ENCODE measurements at regions not wholly inside any gene's neighbourhood (a gene's known extent, or its start where the extent isn't known, plus 50 kb on each side); places are given as distances from the start of the nearest gene placed in this dataset.

GRCh38 chr18:11454040-11454439, 155.4 kb upstream of the SLC35G4 start:
- no peaks in the 10 kb centered on the region for H3K4me1 ChIP-seq (replicated peaks in 1 of 2; ENCODE audit: control insufficient read depth in 2 of 2, insufficient read depth in 2 of 2, low read length in 2 of 2)
- H4K20me1 ChIP-seq (replicated peaks; ENCODE audit: control insufficient read depth, insufficient read depth, low read length) = no peaks in the 10 kb centered on the region
- intact Hi-C loops (cut with micrococcal nuclease) = no loop called here
- FAIRE-seq = no peak
- ATAC-seq = no peak
- ChIA-PET POLR2A (interaction anchor here (0.7 kb wide), 1 partner anchor 1704 kb away, joined by 3 read pairs; no protein-coding TSS in a partner anchor), CTCF (ENCODE audit: low intra/inter-chr PET ratio) (no interaction called here)
- WGBS (ENCODE audit: insufficient coverage, low coverage, missing lambda C conversion rate) = 3% methylated on average over 5 of the region's 5 CpGs
- no peaks in the 10 kb centered on the region for H3K9me1 ChIP-seq (ENCODE audit: control insufficient read depth, insufficient read depth, low read length)
- in situ Hi-C loops (cut with MboI) = no loop called here
- no peak overlapping the region for H3K4me3 ChIP-seq
- H3K27ac ChIP-seq (ENCODE audit: extremely low read depth, low read depth, low read length) = no peak overlapping the region
- H3K9me3 ChIP-seq (replicated peaks; ENCODE audit: control insufficient read depth, insufficient read depth, low read depth, low read length) = no peaks in the 10 kb centered on the region
- H3K4me2 ChIP-seq (ENCODE audit: insufficient read depth, low read length) = no peak overlapping the region
- H3K36me3 ChIP-seq (ENCODE audit: control insufficient read depth, insufficient read depth, low read length) = no peaks in the 10 kb centered on the region
- no peaks in the 10 kb centered on the region for H3K79me2 ChIP-seq (ENCODE audit: control insufficient read depth, insufficient read depth, low read length)
- no peak overlapping the region for H3K9ac ChIP-seq (ENCODE audit: insufficient read depth in 1 of 2, low read depth in 2 of 2, low read length in 2 of 2)
- BruUV-seq (replicated peaks) = no TSS peak
- no peak overlapping the region for H2AFZ ChIP-seq (ENCODE audit: low read depth, low read length)
- H3K27me3 ChIP-seq (ENCODE audit: control insufficient read depth in 2 of 2, insufficient read depth in 2 of 2, low read length in 2 of 2) = no peaks in the 10 kb centered on the region
- DNase-seq (ENCODE audit: extremely low read depth in 1 of 4, low spot score in 3 of 4) = no peak
- TF ChIP-seq U2AF2 (optimal IDR thresholded peaks at IDR 0.05; ENCODE audit: low read depth, low read length) = no peak
- TF ChIP-seq, protein P1, sequence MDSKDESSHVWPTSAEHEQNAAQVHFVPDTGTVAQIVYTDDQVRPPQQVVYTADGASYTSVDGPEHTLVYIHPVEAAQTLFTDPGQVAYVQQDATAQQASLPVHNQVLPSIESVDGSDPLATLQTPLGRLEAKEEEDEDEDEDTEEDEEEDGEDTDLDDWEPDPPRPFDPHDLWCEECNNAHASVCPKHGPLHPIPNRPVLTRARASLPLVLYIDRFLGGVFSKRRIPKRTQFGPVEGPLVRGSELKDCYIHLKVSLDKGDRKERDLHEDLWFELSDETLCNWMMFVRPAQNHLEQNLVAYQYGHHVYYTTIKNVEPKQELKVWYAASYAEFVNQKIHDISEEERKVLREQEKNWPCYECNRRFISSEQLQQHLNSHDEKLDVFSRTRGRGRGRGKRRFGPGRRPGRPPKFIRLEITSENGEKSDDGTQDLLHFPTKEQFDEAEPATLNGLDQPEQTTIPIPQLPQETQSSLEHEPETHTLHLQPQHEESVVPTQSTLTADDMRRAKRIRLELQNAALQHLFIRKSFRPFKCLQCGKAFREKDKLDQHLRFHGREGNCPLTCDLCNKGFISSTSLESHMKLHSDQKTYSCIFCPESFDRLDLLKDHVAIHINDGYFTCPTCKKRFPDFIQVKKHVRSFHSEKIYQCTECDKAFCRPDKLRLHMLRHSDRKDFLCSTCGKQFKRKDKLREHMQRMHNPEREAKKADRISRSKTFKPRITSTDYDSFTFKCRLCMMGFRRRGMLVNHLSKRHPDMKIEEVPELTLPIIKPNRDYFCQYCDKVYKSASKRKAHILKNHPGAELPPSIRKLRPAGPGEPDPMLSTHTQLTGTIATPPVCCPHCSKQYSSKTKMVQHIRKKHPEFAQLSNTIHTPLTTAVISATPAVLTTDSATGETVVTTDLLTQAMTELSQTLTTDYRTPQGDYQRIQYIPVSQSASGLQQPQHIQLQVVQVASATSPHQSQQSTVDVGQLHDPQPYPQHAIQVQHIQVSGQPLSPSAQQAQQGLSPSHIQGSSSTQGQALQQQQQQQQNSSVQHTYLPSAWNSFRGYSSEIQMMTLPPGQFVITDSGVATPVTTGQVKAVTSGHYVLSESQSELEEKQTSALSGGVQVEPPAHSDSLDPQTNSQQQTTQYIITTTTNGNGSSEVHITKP (IDR thresholded peaks at IDR 0.05; ENCODE audit: partially characterized antibody) = no peak
- no peak for TF ChIP-seq RBM34 (IDR thresholded peaks at IDR 0.05; ENCODE audit: borderline replicate concordance, insufficient read depth, low read length)
- TF ChIP-seq, protein P2, sequence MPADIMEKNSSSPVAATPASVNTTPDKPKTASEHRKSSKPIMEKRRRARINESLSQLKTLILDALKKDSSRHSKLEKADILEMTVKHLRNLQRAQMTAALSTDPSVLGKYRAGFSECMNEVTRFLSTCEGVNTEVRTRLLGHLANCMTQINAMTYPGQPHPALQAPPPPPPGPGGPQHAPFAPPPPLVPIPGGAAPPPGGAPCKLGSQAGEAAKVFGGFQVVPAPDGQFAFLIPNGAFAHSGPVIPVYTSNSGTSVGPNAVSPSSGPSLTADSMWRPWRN (IDR thresholded peaks at IDR 0.05; ENCODE audit: low read depth) = no peak
- TF ChIP-seq SMARCA4 (IDR thresholded peaks at IDR 0.05) = no peak
- no peak for TF ChIP-seq FOS (IDR thresholded peaks at IDR 0.05; ENCODE audit: extremely low read depth, insufficient read length)
- no peak for TF ChIP-seq GABPB1 (CRISPR knock-in tag; IDR thresholded peaks at IDR 0.05)
- TF ChIP-seq NR3C1 (CRISPR knock-in tag; IDR thresholded peaks at IDR 0.05) = no peak
- TF ChIP-seq CHCHD3 (CRISPR knock-in tag; IDR thresholded peaks at IDR 0.05) = no peak
- TF ChIP-seq, protein P3, sequence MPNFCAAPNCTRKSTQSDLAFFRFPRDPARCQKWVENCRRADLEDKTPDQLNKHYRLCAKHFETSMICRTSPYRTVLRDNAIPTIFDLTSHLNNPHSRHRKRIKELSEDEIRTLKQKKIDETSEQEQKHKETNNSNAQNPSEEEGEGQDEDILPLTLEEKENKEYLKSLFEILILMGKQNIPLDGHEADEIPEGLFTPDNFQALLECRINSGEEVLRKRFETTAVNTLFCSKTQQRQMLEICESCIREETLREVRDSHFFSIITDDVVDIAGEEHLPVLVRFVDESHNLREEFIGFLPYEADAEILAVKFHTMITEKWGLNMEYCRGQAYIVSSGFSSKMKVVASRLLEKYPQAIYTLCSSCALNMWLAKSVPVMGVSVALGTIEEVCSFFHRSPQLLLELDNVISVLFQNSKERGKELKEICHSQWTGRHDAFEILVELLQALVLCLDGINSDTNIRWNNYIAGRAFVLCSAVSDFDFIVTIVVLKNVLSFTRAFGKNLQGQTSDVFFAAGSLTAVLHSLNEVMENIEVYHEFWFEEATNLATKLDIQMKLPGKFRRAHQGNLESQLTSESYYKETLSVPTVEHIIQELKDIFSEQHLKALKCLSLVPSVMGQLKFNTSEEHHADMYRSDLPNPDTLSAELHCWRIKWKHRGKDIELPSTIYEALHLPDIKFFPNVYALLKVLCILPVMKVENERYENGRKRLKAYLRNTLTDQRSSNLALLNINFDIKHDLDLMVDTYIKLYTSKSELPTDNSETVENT (CRISPR knock-in tag; IDR thresholded peaks at IDR 0.05) = no peak
- no peak for TF ChIP-seq ZNF512 (tag; IDR thresholded peaks at IDR 0.05)

Data from K562 (cell line).